GM06990 (cell line): ENCODE measurements at regions not wholly inside any gene's neighbourhood (a gene's known extent, or its start where the extent isn't known, plus 50 kb on each side); places are given as distances from the start of the nearest gene placed in this dataset.

ENCODE experiments used
- DNase-seq: peaks from one replicate; pipeline ENCODE4 v3.0.0-alpha.2; 2011; ENCODE audit not compliant: insufficient read length; ENCODE audit errors: extremely low read depth
- H3K27me3 ChIP-seq: replicated peaks from 2 replicates; pipeline ENCODE4 v1.6.0; 2011; ENCODE audit warnings: low read length; ENCODE audit not compliant: control insufficient read depth, insufficient read depth
- H3K36me3 ChIP-seq: 2 replicates; pipeline ENCODE4 v1.5.1; 2011; ENCODE audit warnings: low read length; ENCODE audit not compliant: control insufficient read depth, insufficient read depth
- H3K4me3 ChIP-seq: replicated peaks from 2 replicates; pipeline ENCODE4 v1.5.1; 2011; ENCODE audit warnings: low read depth, mild to moderate bottlenecking, control low read depth, low read length
- CTCF ChIP-seq: IDR thresholded peaks from 2 replicates; pipeline ENCODE4 v1.5.1; 2011; ENCODE audit warnings: low read length, control low read depth, mild to moderate bottlenecking, inconsistent platforms; ENCODE audit not compliant: insufficient read depth, poor library complexity, severe bottlenecking

GRCh38 chr9:135229701-135230385 lies 142.4 kb downstream of the OLFM1 start:
- H3K36me3 ChIP-seq, result no peaks in the 10 kb centered on the region
- H3K27me3 ChIP-seq, result no peaks in the 10 kb centered on the region; the same call in 1 of the 2 replicates
- H3K4me3 ChIP-seq, result no peak overlapping the region
- no peak for TF ChIP-seq CTCF
- no peak for DNase-seq

GRCh38 chr9:135230386-135230765 lies 142.9 kb downstream of the OLFM1 start:
- Histone ChIP-seq H3K36me3 (no peaks in the 10 kb centered on the region), H3K4me3 (no peak overlapping the region), H3K27me3 (no peaks in the 10 kb centered on the region; the same call in 1 of the 2 replicates)
- no peak for DNase-seq
- no peak for TF ChIP-seq CTCF

GRCh38 chr9:135230817-135231520 lies 143.5 kb downstream of the OLFM1 start:
- Histone ChIP-seq H3K27me3 (no peaks in the 10 kb centered on the region; the same call in 1 of the 2 replicates), H3K36me3 (no peaks in the 10 kb centered on the region), H3K4me3 (no peak overlapping the region)
- no peak for TF ChIP-seq CTCF
- DNase-seq, result no peak

GRCh38 chr9:135239100-135239768 lies 151.8 kb downstream of the OLFM1 start:
- Histone ChIP-seq H3K27me3 (no peaks in the 10 kb centered on the region; the same call in 1 of the 2 replicates), H3K4me3 (no peak overlapping the region), H3K36me3 (no peaks in the 10 kb centered on the region)
- no peak for TF ChIP-seq CTCF
- no peak for DNase-seq

- DNase-seq, result no peak
- Histone ChIP-seq H3K27me3 (no peaks in the 10 kb centered on the region; the same call in 1 of the 2 replicates), H3K36me3 (no peaks in the 10 kb centered on the region), H3K4me3 (no peak overlapping the region)
- TF ChIP-seq CTCF, result no peak
These were observed 152.3 kb downstream of the OLFM1 start for GRCh38 chr9:135239769-135240141.
